ENCODE measurements at regions not wholly inside any gene's neighbourhood (a gene's known extent, or its start where the extent isn't known, plus 50 kb on each side); places are given as distances from the start of the nearest gene placed in this dataset.

DNA sequence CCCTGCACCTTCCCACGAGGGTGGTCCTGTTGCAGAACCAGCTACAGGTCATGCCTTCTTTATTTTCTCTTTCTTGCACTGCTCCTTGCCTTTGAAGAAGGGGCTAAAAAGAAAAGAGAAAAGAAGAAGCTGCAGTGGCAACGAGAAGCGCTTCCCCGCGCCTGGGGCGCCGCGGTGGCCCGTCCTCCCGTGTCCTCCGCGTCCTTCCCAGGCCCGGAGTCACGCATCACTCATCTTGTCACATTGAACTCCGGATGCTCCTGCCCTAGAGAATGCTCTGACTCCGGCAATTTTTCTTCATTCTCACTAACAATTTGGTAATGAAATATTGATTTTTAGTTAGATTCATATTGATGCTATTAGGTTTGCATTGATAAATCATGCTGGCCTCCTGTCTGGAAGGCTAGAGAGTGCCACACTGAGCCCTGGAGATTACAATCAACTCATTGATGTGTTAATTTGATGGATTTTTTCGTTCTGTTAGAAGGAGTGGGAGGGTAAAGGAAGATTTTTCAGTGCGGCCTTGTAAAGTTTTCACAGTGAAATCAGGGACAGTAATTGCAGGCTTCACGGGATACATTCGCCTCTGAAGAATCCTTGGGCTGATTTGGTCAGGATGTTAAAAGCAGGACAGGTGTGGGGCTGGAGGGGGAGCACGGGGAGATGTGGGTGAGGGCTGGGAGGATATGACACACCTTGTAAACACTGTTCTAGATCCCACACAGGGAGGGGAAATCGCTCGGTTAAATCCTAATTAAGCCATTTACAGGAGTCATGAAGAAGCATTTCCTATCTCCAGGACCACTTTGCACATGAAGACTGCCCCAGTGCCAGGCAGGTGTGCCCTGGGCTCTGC, 349.3 kb downstream of the ZNF516 start:
- Histone ChIP-seq H3K36me3 (ENCODE audit: low read depth) (no peaks in the 10 kb centered on the region), H3K9me3 (no peaks in the 10 kb centered on the region), H3K4me1 (ENCODE audit: low read depth) (no peaks in the 10 kb centered on the region), H3K4me3 (no peak overlapping the region)
- no peak for TF ChIP-seq CTCF (IDR thresholded peaks at IDR 0.05)
- DNase-seq (no peak), ATAC-seq (no peak)
- intact Hi-C loops (cut with DNase I, micrococcal nuclease), result no loop called here

DNA sequence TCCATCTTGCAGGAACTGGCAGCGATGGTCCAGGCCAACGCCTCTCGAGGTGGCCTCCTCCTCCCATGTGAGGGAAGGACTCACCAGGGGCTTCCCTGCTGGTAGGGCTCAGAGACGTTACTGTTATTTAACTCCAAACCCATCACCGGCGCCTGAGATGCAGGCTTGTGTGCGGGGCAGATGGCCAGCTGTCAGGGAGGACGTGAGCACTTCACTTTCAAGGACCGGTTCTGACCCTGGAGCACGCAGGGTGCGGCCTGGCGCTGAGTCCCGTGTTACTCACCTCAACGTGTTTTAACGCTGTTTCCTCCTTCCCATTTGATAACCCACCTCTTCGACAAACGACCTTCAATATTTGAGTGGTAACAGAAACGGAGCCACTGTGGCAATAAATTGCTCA, 350.2 kb downstream of the ZNF516 start:
- no peak for TF ChIP-seq CTCF (IDR thresholded peaks at IDR 0.05)
- H3K4me1 ChIP-seq (ENCODE audit: low read depth), result no peaks in the 10 kb centered on the region
- intact Hi-C loops (cut with DNase I, micrococcal nuclease), result no loop called here
- no peaks in the 10 kb centered on the region for H3K36me3 ChIP-seq (ENCODE audit: low read depth)
- DNase-seq (no peak), ATAC-seq (no peak)
- no peak overlapping the region for H3K4me3 ChIP-seq
- no peaks in the 10 kb centered on the region for H3K9me3 ChIP-seq

DNA sequence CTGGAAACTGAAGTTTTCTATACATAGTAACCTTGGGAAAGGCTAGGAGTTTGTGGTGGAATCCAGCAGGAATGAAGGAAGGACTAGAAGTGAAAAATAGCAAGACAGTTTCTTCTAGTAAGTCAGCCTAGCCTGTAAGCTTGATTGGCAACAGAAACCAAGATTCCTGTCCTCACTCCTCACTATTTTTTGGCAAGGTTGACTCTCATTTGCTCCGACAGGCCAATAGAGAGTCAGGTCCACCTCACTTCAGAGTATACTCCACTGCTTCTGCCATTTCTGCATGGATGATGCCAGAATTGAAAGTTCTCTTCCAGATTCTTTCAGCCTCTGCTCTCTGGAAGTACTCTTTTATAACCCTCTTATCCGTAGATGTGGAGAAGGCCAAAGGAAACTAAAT, 352.4 kb downstream of the ZNF516 start:
- DNase-seq (no peak), ATAC-seq (no peak)
- no peaks in the 10 kb centered on the region for H3K9me3 ChIP-seq
- no peak overlapping the region for H3K4me3 ChIP-seq
- no peaks in the 10 kb centered on the region for H3K36me3 ChIP-seq (ENCODE audit: low read depth)
- no peak for TF ChIP-seq CTCF (IDR thresholded peaks at IDR 0.05)
- H3K4me1 ChIP-seq (ENCODE audit: low read depth), result no peaks in the 10 kb centered on the region
- intact Hi-C loops (cut with DNase I, micrococcal nuclease), result no loop called here

DNA sequence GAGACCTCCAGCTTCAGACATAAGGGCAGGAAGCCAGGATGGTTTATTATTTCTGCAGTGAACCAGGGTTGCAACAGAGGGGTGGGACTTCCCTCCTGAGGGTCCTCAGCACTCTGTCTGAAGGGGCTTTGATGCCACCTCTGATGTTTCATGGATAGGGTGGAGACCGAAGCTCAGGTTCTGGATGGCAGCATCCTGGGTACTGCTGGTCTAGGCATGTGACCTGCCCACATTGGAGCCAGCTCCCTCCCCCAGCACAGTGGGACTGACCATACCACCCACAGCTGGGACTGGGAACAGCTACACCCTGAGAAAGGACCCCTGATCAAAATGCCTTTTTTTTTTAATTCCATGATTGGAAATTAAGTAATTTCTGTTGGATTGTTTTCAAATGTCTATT, 355.2 kb downstream of the ZNF516 start:
- Histone ChIP-seq H3K9me3 (no peaks in the 10 kb centered on the region), H3K4me3 (no peak overlapping the region), H3K4me1 (ENCODE audit: low read depth) (no peaks in the 10 kb centered on the region), H3K36me3 (ENCODE audit: low read depth) (no peaks in the 10 kb centered on the region)
- no peak for TF ChIP-seq CTCF (IDR thresholded peaks at IDR 0.05)
- DNase-seq (no peak), ATAC-seq (no peak)
- intact Hi-C loops (cut with DNase I, micrococcal nuclease), result no loop called here

- intact Hi-C loops (cut with DNase I, micrococcal nuclease), result no loop called here
- H3K9me3 ChIP-seq, result peaks cover 2% of the 10 kb centered on the region
- DNase-seq, result no peak
- H3K4me1 ChIP-seq (ENCODE audit: low read depth), result no peaks in the 10 kb centered on the region
- TF ChIP-seq CTCF (IDR thresholded peaks at IDR 0.05), result no peak
- no peaks in the 10 kb centered on the region for H3K36me3 ChIP-seq (ENCODE audit: low read depth)
- no peak overlapping the region for H3K4me3 ChIP-seq
- ATAC-seq, result no peak
These were observed 357.8 kb downstream of the ZNF516 start for GRCh38 chr18:76137216-76137615.
